SK-N-SH treated with all-trans-retinoic acid at 6 μM for 48 hours (cell line): ENCODE measurements at regions not wholly inside any gene's neighbourhood (a gene's known extent, or its start where the extent isn't known, plus 50 kb on each side); places are given as distances from the start of the nearest gene placed in this dataset.

ENCODE experiments used
- ATAC-seq: fragments of 200-7000 bp; cut with Tn5 transposase; 3 replicates; pipeline ENCODE4 v1.9.1; 2020; ENCODE audit warnings: mild to moderate bottlenecking, moderate library complexity
- BACH2 ChIP-seq: fragments of 250-450 bp; sonication (Bioruptor Pico); IDR thresholded peaks from 2 replicates; pipeline ENCODE4 v1.9.0; 2021; ENCODE audit warnings: mild to moderate bottlenecking, borderline replicate concordance
- CREB5 ChIP-seq: fragments of 250-450 bp; sonication (Bioruptor Pico); IDR thresholded peaks from 2 replicates; pipeline ENCODE4 v1.5.1; 2020; ENCODE audit warnings: low read depth, mild to moderate bottlenecking, moderate library complexity
- CSDC2 ChIP-seq: fragments of 250-450 bp; sonication (Bioruptor Pico); IDR thresholded peaks from 2 replicates; pipeline ENCODE4 v1.5.0; 2020; ENCODE audit warnings: mild to moderate bottlenecking, moderate library complexity
- CSRNP3 ChIP-seq: fragments of 250-450 bp; sonication (Bioruptor Pico); IDR thresholded peaks from 2 replicates; pipeline ENCODE4 v1.5.1; 2021; ENCODE audit warnings: mild to moderate bottlenecking, moderate library complexity
- ESRRG ChIP-seq: fragments of 250-450 bp; sonication (Bioruptor Pico); IDR thresholded peaks from 2 replicates; pipeline ENCODE4 v1.6.1; 2021; ENCODE audit warnings: mild to moderate bottlenecking
- GLIS3 ChIP-seq: fragments of 250-450 bp; sonication (Bioruptor Pico); IDR thresholded peaks from 2 replicates; pipeline ENCODE4 v1.5.0; 2020; ENCODE audit warnings: mild to moderate bottlenecking, moderate library complexity
- ISL1 ChIP-seq: fragments of 250-450 bp; sonication (Bioruptor Pico); IDR thresholded peaks from 2 replicates; pipeline ENCODE4 v2.1.2; 2022; ENCODE audit warnings: mild to moderate bottlenecking, moderate library complexity
- OSR1 ChIP-seq: fragments of 250-450 bp; sonication (Bioruptor Pico); IDR thresholded peaks from 2 replicates; pipeline ENCODE4 v1.8.0; 2022; ENCODE audit warnings: moderate library complexity, mild to moderate bottlenecking, inconsistent platforms
- PPARA ChIP-seq: fragments of 250-450 bp; sonication (Bioruptor Pico); IDR thresholded peaks from 2 replicates; pipeline ENCODE4 v1.5.0; 2020; ENCODE audit warnings: mild to moderate bottlenecking, borderline replicate concordance
- RARB ChIP-seq: fragments of 250-450 bp; sonication (Bioruptor Pico); IDR thresholded peaks from 2 replicates; pipeline ENCODE4 v1.8.0; 2021; ENCODE audit warnings: mild to moderate bottlenecking, moderate library complexity
- SNAI2 ChIP-seq: fragments of 250-450 bp; sonication (Bioruptor Pico); IDR thresholded peaks from 2 replicates; pipeline ENCODE4 v1.5.0; 2020; ENCODE audit warnings: mild to moderate bottlenecking, moderate library complexity
- TCF4 ChIP-seq: fragments of 250-450 bp; sonication (Bioruptor Pico); IDR thresholded peaks from 2 replicates; pipeline ENCODE4 v1.8.0; 2021; ENCODE audit warnings: mild to moderate bottlenecking, moderate library complexity, borderline replicate concordance
- TOX ChIP-seq: fragments of 250-450 bp; sonication (Bioruptor Pico); IDR thresholded peaks from 2 replicates; pipeline ENCODE4 v1.8.0; 2021; ENCODE audit warnings: mild to moderate bottlenecking, moderate library complexity, borderline replicate concordance
- ZC3H10 ChIP-seq: fragments of 250-450 bp; sonication (Bioruptor Pico); IDR thresholded peaks from 2 replicates; pipeline ENCODE4 v1.5.1; 2021; ENCODE audit warnings: mild to moderate bottlenecking, moderate library complexity
- ZFP3 ChIP-seq: fragments of 250-450 bp; sonication (Bioruptor Pico); IDR thresholded peaks from 2 replicates; pipeline ENCODE4 v1.5.0; 2020; ENCODE audit warnings: mild to moderate bottlenecking, moderate library complexity
- ZFP30 ChIP-seq: fragments of 450-650 bp; formaldehyde crosslinking; IDR thresholded peaks from 2 replicates; pipeline ENCODE4 v1.5.0; 2022; ENCODE audit warnings: mild to moderate bottlenecking, moderate library complexity
- ZNF565 ChIP-seq: fragments of 450-650 bp; formaldehyde crosslinking; conservative IDR thresholded peaks from 2 replicates; pipeline ENCODE4 v1.5.0; 2020; ENCODE audit warnings: low read depth, mild to moderate bottlenecking, moderate library complexity
- ZNF70 ChIP-seq: fragments of 450-650 bp; formaldehyde crosslinking; IDR thresholded peaks from 2 replicates; pipeline ENCODE4 v1.5.0; 2020; ENCODE audit warnings: mild to moderate bottlenecking, moderate library complexity
- ZNF8 ChIP-seq: fragments of 450-650 bp; formaldehyde crosslinking; IDR thresholded peaks from 2 replicates; pipeline ENCODE4 v1.5.0; 2020; ENCODE audit warnings: mild to moderate bottlenecking, moderate library complexity
- TF ChIP-seq, protein P1 (sequence below): fragments of 250-450 bp; sonication (Bioruptor Pico); IDR thresholded peaks from 2 replicates; pipeline ENCODE4 v1.8.0; 2021; ENCODE audit warnings: low read depth, mild to moderate bottlenecking, moderate library complexity, borderline replicate concordance
- TF ChIP-seq, protein P2 (sequence below): fragments of 250-450 bp; sonication (Bioruptor Pico); IDR thresholded peaks from 2 replicates; pipeline ENCODE4 v1.8.0; 2020; ENCODE audit warnings: mild to moderate bottlenecking, moderate library complexity, borderline replicate concordance
- TF ChIP-seq, protein P3 (sequence below): fragments of 250-450 bp; sonication (Bioruptor Pico); IDR thresholded peaks from 2 replicates; pipeline ENCODE4 v1.5.0; 2020; ENCODE audit warnings: mild to moderate bottlenecking, moderate library complexity

GRCh38 chr4:181308476-181309312, 934.5 kb upstream of the TENM3 start:
- TF ChIP-seq TCF4 (CRISPR knock-in tag) (no peak), ISL1 (CRISPR knock-in tag) (no peak), ZNF565 (CRISPR knock-in tag) (no peak), ESRRG (CRISPR knock-in tag) (no peak), TOX (CRISPR knock-in tag) (no peak), BACH2 (CRISPR knock-in tag) (no peak), ZC3H10 (CRISPR knock-in tag) (no peak)
- ATAC-seq = no peak

GRCh38 chr4:181312066-181312465, 931.1 kb upstream of the TENM3 start:
- TF ChIP-seq, protein P1, sequence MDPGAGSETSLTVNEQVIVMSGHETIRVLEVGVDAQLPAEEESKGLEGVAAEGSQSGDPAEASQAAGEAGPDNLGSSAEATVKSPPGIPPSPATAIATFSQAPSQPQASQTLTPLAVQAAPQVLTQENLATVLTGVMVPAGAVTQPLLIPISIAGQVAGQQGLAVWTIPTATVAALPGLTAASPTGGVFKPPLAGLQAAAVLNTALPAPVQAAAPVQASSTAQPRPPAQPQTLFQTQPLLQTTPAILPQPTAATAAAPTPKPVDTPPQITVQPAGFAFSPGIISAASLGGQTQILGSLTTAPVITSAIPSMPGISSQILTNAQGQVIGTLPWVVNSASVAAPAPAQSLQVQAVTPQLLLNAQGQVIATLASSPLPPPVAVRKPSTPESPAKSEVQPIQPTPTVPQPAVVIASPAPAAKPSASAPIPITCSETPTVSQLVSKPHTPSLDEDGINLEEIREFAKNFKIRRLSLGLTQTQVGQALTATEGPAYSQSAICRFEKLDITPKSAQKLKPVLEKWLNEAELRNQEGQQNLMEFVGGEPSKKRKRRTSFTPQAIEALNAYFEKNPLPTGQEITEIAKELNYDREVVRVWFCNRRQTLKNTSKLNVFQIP (CRISPR knock-in tag) = no peak
- TF ChIP-seq PPARA (CRISPR knock-in tag) (no peak), ZFP30 (CRISPR knock-in tag) (no peak), RARB (CRISPR knock-in tag) (no peak), ISL1 (CRISPR knock-in tag) (no peak), GLIS3 (no peak), CREB5 (no peak), ZNF565 (CRISPR knock-in tag) (no peak), ZC3H10 (CRISPR knock-in tag) (no peak), BACH2 (CRISPR knock-in tag) (no peak), CSDC2 (CRISPR knock-in tag) (no peak), ZNF70 (no peak), ZFP3 (CRISPR knock-in tag) (no peak), SNAI2 (no peak)
- TF ChIP-seq, protein P2, sequence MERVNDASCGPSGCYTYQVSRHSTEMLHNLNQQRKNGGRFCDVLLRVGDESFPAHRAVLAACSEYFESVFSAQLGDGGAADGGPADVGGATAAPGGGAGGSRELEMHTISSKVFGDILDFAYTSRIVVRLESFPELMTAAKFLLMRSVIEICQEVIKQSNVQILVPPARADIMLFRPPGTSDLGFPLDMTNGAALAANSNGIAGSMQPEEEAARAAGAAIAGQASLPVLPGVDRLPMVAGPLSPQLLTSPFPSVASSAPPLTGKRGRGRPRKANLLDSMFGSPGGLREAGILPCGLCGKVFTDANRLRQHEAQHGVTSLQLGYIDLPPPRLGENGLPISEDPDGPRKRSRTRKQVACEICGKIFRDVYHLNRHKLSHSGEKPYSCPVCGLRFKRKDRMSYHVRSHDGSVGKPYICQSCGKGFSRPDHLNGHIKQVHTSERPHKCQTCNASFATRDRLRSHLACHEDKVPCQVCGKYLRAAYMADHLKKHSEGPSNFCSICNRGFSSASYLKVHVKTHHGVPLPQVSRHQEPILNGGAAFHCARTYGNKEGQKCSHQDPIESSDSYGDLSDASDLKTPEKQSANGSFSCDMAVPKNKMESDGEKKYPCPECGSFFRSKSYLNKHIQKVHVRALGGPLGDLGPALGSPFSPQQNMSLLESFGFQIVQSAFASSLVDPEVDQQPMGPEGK (CRISPR knock-in tag) = no peak
- TF ChIP-seq, protein P3, sequence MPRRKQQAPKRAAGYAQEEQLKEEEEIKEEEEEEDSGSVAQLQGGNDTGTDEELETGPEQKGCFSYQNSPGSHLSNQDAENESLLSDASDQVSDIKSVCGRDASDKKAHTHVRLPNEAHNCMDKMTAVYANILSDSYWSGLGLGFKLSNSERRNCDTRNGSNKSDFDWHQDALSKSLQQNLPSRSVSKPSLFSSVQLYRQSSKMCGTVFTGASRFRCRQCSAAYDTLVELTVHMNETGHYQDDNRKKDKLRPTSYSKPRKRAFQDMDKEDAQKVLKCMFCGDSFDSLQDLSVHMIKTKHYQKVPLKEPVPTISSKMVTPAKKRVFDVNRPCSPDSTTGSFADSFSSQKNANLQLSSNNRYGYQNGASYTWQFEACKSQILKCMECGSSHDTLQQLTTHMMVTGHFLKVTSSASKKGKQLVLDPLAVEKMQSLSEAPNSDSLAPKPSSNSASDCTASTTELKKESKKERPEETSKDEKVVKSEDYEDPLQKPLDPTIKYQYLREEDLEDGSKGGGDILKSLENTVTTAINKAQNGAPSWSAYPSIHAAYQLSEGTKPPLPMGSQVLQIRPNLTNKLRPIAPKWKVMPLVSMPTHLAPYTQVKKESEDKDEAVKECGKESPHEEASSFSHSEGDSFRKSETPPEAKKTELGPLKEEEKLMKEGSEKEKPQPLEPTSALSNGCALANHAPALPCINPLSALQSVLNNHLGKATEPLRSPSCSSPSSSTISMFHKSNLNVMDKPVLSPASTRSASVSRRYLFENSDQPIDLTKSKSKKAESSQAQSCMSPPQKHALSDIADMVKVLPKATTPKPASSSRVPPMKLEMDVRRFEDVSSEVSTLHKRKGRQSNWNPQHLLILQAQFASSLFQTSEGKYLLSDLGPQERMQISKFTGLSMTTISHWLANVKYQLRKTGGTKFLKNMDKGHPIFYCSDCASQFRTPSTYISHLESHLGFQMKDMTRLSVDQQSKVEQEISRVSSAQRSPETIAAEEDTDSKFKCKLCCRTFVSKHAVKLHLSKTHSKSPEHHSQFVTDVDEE (CRISPR knock-in tag) = no peak

GRCh38 chr4:181319629-181320028, 923.6 kb upstream of the TENM3 start:
- TF ChIP-seq CSDC2 (CRISPR knock-in tag) (no peak), ZNF70 (no peak), ZC3H10 (CRISPR knock-in tag) (no peak)
- TF ChIP-seq, all 23 proteins: peak for 0
- no peak for ATAC-seq

More at GRCh38 chr4:181312066-181312465, 931.1 kb upstream of the TENM3 start:
- ATAC-seq = no peak

- no peak for ATAC-seq
- TF ChIP-seq ZNF8 (CRISPR knock-in tag) (no peak), OSR1 (CRISPR knock-in tag) (no peak), ZNF70 (no peak), SNAI2 (no peak), GLIS3 (no peak), TCF4 (CRISPR knock-in tag) (no peak), TOX (CRISPR knock-in tag) (no peak), RARB (CRISPR knock-in tag) (no peak), PPARA (CRISPR knock-in tag) (no peak), ESRRG (CRISPR knock-in tag) (no peak), CSRNP3 (CRISPR knock-in tag) (no peak), ZC3H10 (CRISPR knock-in tag) (no peak), CSDC2 (CRISPR knock-in tag) (no peak), ZFP3 (CRISPR knock-in tag) (no peak)
- TF ChIP-seq, protein P1 (CRISPR knock-in tag) = no peak
Observed at GRCh38 chr4:181323061-181323460, 920.1 kb upstream of the TENM3 start.
